Testis (tissue), 2 donors: ENCODE measurements at regions not wholly inside any gene's neighbourhood (a gene's known extent, or its start where the extent isn't known, plus 50 kb on each side); places are given as distances from the start of the nearest gene placed in this dataset.

Experiments
- DNase-seq: peaks from one replicate; pipeline ENCODE4 v3.0.0-alpha.2; 2019
- H3K27ac ChIP-seq, 2 donors: fragments of 200-600 bp; sonication (generic); one replicate each; pipeline ENCODE4 v1.5.1; 2019
- H3K27me3 ChIP-seq: fragments of 200-600 bp; sonication (generic); one replicate; pipeline ENCODE4 v1.5.1; 2019
- H3K36me3 ChIP-seq: fragments of 200-600 bp; sonication (generic); one replicate; pipeline ENCODE4 v1.5.1; 2017; ENCODE audit warnings: low read depth; ENCODE audit errors: missing control alignments
- H3K4me1 ChIP-seq: fragments of 200-600 bp; sonication (generic); one replicate; pipeline ENCODE4 v1.5.1; 2019
- H3K4me3 ChIP-seq, 2 donors: fragments of 200-600 bp; sonication (generic); one replicate each; pipeline ENCODE4 v1.5.1; 2017 to 2019
- H3K9me3 ChIP-seq: fragments of 200-600 bp; sonication (generic); one replicate; pipeline ENCODE4 v1.5.1; 2017
- CTCF ChIP-seq, 3 experiments: fragments of 450-650 bp in 2 of 3; fragments of 200-600 bp in 1 of 3; sonication (generic) in 1 of 3; IDR thresholded peaks; one replicate each; pipeline ENCODE4 v1.5.1; 2016 to 2019; ENCODE audit warnings: antibody characterized with exemption in 3 of 3, mild to moderate bottlenecking in 2 of 3, moderate library complexity in 1 of 3
- POLR2A ChIP-seq: fragments of 450-650 bp; IDR thresholded peaks from one replicate; pipeline ENCODE4 v1.6.1; 2017; ENCODE audit warnings: antibody characterized with exemption, mild to moderate bottlenecking, moderate library complexity
- WGBS, 2 donors: methylation state at CpG; one replicate each; pipeline ENCODE4 v1.1.5; 2018; 5-methylcytosine and 5-hydroxymethylcytosine counted together
- intact Hi-C: fragments of 100-400 bp; cut with DNase I; formaldehyde crosslinking; loops from one replicate; pipeline ENCODE4 v1.15.1; 2023; ENCODE audit warnings: low total_unique reads

DNA sequence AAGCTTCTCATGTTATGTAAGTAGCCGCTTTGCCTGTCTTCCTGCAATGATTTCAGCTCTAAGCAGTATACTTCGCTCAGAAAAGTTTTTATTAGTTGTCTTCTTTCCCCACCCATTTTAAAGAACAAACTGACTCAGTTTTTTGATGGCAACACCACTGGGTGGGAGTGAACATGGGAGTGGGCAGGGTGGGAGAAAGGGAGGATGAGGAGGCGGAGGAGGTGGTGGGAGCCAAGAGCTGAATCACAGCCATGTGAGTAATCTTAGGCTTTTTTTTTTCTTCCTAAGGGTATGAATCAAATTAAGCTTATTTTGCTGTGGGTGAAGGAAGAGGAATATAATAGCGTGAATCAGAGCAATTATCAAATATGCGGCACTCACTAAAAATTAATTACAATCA, 574.3 kb upstream of the DIPK2B start:
- Histone ChIP-seq H3K4me1 (no peaks in the 10 kb centered on the region), H3K27ac (no peak overlapping the region), H3K36me3 (no peaks in the 10 kb centered on the region), H3K4me3 (no peak overlapping the region), H3K9me3 (no peaks in the 10 kb centered on the region), H3K27me3 (no peaks in the 10 kb centered on the region)
- intact Hi-C loops: no loop called here
- TF ChIP-seq POLR2A (no peak), CTCF (IDR thresholded peaks at IDR 0.05) (no peak)
- WGBS, 2 donors: 51 to 66% methylated on average over 5 of the region's 5 CpGs
- no peak for DNase-seq

DNA sequence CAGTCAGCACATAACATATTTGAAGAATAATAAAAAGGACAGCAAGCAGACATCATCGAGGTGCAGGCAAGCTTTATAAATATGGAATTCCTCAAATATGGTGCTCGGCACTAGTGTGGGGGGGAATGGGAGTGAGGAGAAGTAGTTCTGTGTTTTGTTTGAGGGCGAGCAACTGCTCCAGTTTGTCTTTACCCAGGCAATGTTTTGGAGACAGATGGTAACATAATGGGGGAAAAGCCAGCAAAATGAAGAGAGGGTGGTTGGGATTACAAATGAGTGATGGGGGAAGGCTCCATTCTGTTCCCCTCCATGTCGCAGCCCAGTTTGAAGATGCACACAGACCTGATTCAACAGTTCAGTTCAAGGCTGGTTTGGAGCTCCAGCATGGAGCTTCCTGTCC, 572.9 kb upstream of the DIPK2B start:
- intact Hi-C loops: no loop called here
- 82 to 95% methylated on average over 4 of the region's 4 CpGs for WGBS, 2 donors

GRCh38 chrX:45771560-45772340, 571.1 kb upstream of the DIPK2B start:
- no peaks in the 10 kb centered on the region for H3K36me3 ChIP-seq
- intact Hi-C loops: no loop called here
- H3K4me1 ChIP-seq: no peaks in the 10 kb centered on the region
- H3K27ac ChIP-seq: no peak overlapping the region
- H3K27me3 ChIP-seq: no peaks in the 10 kb centered on the region
- WGBS, 2 donors: 65 to 86% methylated on average over 4 to 7 of the region's 7 CpGs
- DNase-seq: no peak
- no peaks in the 10 kb centered on the region for H3K9me3 ChIP-seq
- no peak overlapping the region for H3K4me3 ChIP-seq
- TF ChIP-seq POLR2A: no peak
- TF ChIP-seq CTCF (IDR thresholded peaks at IDR 0.05): no peak

More for the DNA sequence above, 572.9 kb upstream of the DIPK2B start:
- Histone ChIP-seq H3K27me3 (no peaks in the 10 kb centered on the region), H3K36me3 (no peaks in the 10 kb centered on the region), H3K9me3 (no peaks in the 10 kb centered on the region), H3K27ac (no peak overlapping the region), H3K4me1 (no peaks in the 10 kb centered on the region), H3K4me3 (no peak overlapping the region)
- TF ChIP-seq CTCF (IDR thresholded peaks at IDR 0.05): no peak
- TF ChIP-seq POLR2A: no peak
- DNase-seq: no peak

DNA sequence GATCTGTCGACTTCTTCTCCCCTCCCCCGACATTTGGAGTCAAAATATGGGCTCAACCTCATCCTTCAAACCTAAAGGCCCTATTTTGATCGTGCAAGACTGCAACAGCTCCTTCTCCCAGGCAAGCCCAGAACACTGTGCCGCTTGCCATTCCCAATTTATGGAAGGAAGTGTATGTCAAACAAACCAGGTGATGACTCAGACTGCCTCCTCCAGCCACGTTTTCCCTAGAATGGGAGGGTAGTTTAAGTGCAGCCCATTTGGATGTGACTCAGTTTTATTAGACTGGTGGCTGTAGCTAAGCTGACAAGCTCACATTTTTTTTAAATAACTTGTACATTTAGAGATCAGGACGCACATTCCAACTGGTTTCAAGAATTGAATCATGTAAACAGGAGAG, 570.4 kb upstream of the DIPK2B start:
- Histone ChIP-seq H3K27ac (no peak overlapping the region), H3K4me1 (no peaks in the 10 kb centered on the region), H3K27me3 (no peaks in the 10 kb centered on the region), H3K9me3 (no peaks in the 10 kb centered on the region), H3K36me3 (no peaks in the 10 kb centered on the region), H3K4me3 (no peak overlapping the region)
- TF ChIP-seq CTCF (IDR thresholded peaks at IDR 0.05) (no peak), POLR2A (no peak)
- intact Hi-C loops: no loop called here
- no peak for DNase-seq
- 48 to 61% methylated on average over 6 of the region's 6 CpGs for WGBS, 2 donors
